ENCODE measurements at regions not wholly inside any gene's neighbourhood (a gene's known extent, or its start where the extent isn't known, plus 50 kb on each side); places are given as distances from the start of the nearest gene placed in this dataset.

GRCh38 chr11:40029391-40029790 lies 1430.1 kb downstream of the LRRC4C start (continued):
- TF ChIP-seq REST (IDR thresholded peaks at IDR 0.05; ENCODE audit: borderline replicate concordance in 1 of 2, low read depth in 1 of 2, low read length in 2 of 2), result no peak
- no peak for TF ChIP-seq TMF1 (CRISPR knock-in tag; IDR thresholded peaks at IDR 0.05; ENCODE audit: low read depth)
- no peak for TF ChIP-seq AKAP8 (CRISPR knock-in tag; IDR thresholded peaks at IDR 0.05)
- TF ChIP-seq ZNF777 (CRISPR knock-in tag; IDR thresholded peaks at IDR 0.05), result no peak
- no peak for TF ChIP-seq ZNF576 (CRISPR knock-in tag; IDR thresholded peaks at IDR 0.05)

- no peak overlapping the region for H3K4me3 ChIP-seq (replicated peaks in 1 of 3; ENCODE audit: insufficient read depth in 1 of 3, low read depth in 2 of 3, low read length in 3 of 3)
- in situ Hi-C loops (cut with HindIII; ENCODE audit: extremely low pct_ligation_motif_present, low pct_unique_long_range_greater_than_20kb) (no loop called here), intact Hi-C loops (cut with micrococcal nuclease; ENCODE audit: unreplicated experiment) (no loop called here)
- no peak overlapping the region for H3K9ac ChIP-seq (ENCODE audit: insufficient read depth, low read depth, low read length)
- 29% methylated on average over 5 of the region's 5 CpGs for WGBS (ENCODE audit: low lambda C conversion rate)
- no peak overlapping the region for H3K4me2 ChIP-seq (ENCODE audit: low read depth, low read length)
- no peaks in the 10 kb centered on the region for H3K4me1 ChIP-seq (ENCODE audit: insufficient read depth, low read length)
- FAIRE-seq, result no peak
- no peak for DNase-seq (ENCODE audit: low spot score)
- no peaks in the 10 kb centered on the region; a peak in 1 of 5 replicates for H3K27me3 ChIP-seq (ENCODE audit: control insufficient read depth in 1 of 2, insufficient read depth in 2 of 2, low read length in 2 of 2)
- ATAC-seq, result no peak
- H3K36me3 ChIP-seq (replicated peaks in 1 of 2; ENCODE audit: control insufficient read depth in 1 of 2, insufficient read depth in 2 of 2, low read length in 2 of 2), result no peaks in the 10 kb centered on the region
- CTCF ChIA-PET (ENCODE audit: low intra/inter-chr PET ratio, low total read pairs), result no interaction called here
- H3K79me2 ChIP-seq (ENCODE audit: insufficient read depth, low read length), result no peaks in the 10 kb centered on the region
- H3K9me3 ChIP-seq (ENCODE audit: low read length), result peaks cover 16% of the 10 kb centered on the region
- no TSS peak for BruUV-seq (replicated peaks)
- no peak overlapping the region for H3K27ac ChIP-seq (ENCODE audit: extremely low read length, insufficient read depth, low read length)
- POLR2A ChIA-PET, result no interaction called here
- H2AFZ ChIP-seq (ENCODE audit: low read length), result no peak overlapping the region
- H4K20me1 ChIP-seq (ENCODE audit: insufficient read depth, low read length), result no peaks in the 10 kb centered on the region
- TF ChIP-seq ZNF850 (CRISPR knock-in tag; conservative IDR thresholded peaks at IDR 0.05) (no peak), HCFC1 (IDR thresholded peaks at IDR 0.05; ENCODE audit: low read depth, low read length) (no peak), SP5 (CRISPR knock-in tag; IDR thresholded peaks at IDR 0.05; ENCODE audit: borderline replicate concordance, low read depth) (no peak), ZNF12 (CRISPR knock-in tag; IDR thresholded peaks at IDR 0.05) (no peak), RAD51 (IDR thresholded peaks at IDR 0.05; ENCODE audit: borderline replicate concordance) (no peak), ZNF646 (CRISPR knock-in tag; IDR thresholded peaks at IDR 0.05) (no peak), SP2 (CRISPR knock-in tag; IDR thresholded peaks at IDR 0.05) (no peak), ZBTB26 (CRISPR knock-in tag; IDR thresholded peaks at IDR 0.05; ENCODE audit: borderline replicate concordance) (no peak)
These were observed 1431.7 kb downstream of the LRRC4C start for GRCh38 chr11:40027720-40028119.
